HG03457 (cell line): ENCODE measurements at regions not wholly inside any gene's neighbourhood (a gene's known extent, or its start where the extent isn't known, plus 50 kb on each side); places are given as distances from the start of the nearest gene placed in this dataset.
"Not testable (repeated sequence)": the region's sequence is repeated elsewhere in the genome, so short reads cannot be mapped to it uniquely, and the experiment has no call there.

Experiments used
- ATAC-seq: cut with Tn5 transposase; IDR thresholded peaks from one replicate; pipeline ENCODE4 v1.9.1; 2021; ENCODE audit warnings: moderate number of reproducible peaks; ENCODE audit not compliant: unreplicated experiment

DNA sequence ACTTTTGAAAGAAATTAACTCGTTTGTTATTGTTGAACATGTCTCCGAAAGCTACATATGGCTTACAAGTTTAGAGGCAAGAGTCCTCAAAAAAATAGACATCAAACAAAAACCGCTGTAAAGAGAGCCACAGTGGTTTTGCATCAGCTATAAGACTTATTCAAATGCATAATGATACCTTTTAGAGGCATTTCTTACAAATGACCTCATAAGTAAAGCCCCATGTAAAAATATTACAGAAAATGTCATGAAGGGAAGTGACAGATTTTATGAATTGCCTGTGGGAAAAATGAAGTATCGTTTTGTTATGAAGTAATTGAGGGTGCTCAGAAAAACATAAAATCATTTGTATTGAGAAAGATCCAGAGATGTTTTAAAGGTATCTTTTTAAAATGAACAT lies 598.0 kb downstream of the NXPH1 start:
- ATAC-seq, result no peak

GRCh38 chr7:9036080-9036479 lies 602.7 kb downstream of the NXPH1 start:
- no peak for ATAC-seq

- no peak for ATAC-seq
Measured at GRCh38 chr7:9071160-9071762, 637.9 kb downstream of the NXPH1 start.

DNA sequence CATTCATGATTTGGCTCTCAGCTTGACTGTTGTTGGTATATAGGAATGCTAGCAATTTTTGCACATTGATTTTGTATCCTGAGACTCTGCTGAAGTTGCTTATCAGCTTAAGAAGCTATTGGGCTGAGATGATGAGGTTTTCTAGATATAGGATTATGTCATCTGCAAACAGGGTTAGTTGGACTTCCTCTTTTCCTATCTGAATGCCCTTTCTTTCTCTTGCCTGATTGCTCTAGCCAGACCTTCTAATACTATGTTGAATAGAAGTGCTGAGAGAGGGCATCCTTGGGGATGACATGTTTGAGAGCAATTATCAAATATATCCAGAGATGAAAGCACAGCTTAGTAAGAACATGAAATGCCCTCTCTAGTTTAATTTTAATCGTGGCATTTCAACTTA lies 642.4 kb downstream of the NXPH1 start:
- not testable (repeated sequence) for ATAC-seq

DNA sequence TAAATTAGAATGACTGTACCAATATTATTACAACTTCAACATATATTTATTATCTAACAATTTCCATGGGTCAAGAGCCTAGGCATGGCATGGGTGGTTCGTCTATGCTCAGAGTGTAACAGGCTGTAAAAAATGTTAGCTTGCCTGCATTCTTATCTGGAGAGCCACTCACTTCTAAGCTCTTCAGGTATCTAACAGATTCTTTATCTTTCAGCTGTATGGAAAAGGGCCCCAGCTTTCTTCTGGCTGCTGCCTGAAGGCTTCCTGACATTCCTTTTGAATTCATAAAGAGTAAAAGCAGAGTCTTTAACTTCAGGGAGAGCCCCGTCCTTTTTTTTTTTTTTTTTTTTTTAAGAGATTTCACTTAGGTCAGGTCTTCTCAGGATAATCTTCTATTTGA lies 648.8 kb downstream of the NXPH1 start:
- no peak for ATAC-seq

DNA sequence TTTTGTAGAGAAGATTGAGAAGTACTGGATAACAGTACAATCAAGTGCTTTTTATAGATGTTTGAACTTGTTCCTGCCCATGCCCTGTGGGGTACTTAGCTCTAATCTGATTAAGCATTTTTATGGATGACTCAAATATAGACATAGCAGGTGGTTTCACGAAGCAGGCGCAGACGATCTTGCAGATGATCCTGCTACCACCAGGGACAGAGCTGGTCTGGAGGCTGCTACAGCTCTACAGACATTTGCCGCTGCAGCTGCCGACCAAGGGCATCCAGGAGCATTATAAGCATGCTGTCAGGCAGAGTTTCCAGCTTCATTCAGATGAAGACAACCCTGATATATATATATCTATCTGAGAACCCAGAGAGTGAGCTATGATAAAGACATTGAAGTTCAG lies 650.4 kb downstream of the NXPH1 start:
- ATAC-seq, result no peak

GRCh38 chr7:9091282-9091681 lies 657.9 kb downstream of the NXPH1 start:
- no peak for ATAC-seq

GRCh38 chr7:9097565-9098060 lies 664.2 kb downstream of the NXPH1 start:
- ATAC-seq, result no peak

DNA sequence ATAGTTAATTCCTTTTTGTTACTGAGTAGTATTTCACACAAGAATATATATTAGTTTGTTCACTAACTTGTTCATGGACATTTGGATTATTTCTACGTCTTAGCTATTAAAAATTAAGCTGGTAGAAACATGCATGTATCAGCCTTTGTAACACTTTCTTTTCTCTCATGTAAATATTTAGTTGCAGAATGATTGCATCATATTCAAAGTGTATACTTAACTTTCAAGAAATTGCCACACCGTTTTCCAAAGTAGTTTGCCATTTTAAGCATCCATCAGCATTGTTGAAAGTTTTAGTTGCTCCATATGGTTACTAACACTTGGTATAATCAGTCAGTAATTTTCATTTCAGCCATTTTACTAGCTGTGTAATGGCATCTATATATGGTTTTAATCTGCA lies 666.9 kb downstream of the NXPH1 start:
- no peak for ATAC-seq

- ATAC-seq, result no peak
Measured at GRCh38 chr7:9102846-9103245, 669.4 kb downstream of the NXPH1 start.

- ATAC-seq, result no peak
Measured at GRCh38 chr7:9106747-9107146, 673.3 kb downstream of the NXPH1 start.

DNA sequence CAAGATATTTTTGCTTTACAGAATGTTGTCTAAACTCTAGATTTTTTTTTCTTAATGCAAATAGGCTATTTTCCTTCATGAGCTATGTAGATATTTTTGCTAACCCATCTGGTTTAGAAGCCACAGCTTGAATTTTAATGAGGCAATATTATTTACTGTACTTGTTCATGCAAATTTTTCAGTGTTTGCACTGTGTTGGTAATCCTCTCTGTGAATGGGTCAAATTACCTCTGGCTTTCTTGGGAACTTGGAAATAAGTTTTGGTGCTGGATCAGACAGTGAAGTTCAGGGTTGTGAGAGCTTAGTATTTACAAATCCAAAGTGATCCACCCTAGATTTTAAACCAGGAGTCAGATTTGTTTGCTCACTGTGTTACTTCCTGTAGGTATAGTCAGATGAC lies 686.9 kb downstream of the NXPH1 start:
- no peak for ATAC-seq

DNA sequence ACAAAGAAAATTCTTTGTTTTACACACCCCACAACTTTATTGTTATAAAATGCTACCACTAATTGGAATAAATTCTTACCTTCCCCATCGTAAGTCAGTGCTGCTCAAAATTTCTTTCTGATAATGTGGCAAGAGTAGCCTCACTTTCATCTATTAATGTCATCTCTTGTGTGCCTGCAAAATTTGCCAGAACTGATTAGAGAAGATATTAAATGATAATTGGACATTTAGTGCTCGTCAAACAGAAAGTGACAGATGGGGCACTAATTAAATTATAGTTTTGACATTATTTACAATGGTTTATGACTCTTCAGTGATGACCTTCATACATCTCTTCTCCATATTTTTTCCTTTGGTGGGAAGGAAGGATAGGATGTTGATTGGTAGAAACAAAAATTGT lies 690.9 kb downstream of the NXPH1 start:
- ATAC-seq, result no peak

DNA sequence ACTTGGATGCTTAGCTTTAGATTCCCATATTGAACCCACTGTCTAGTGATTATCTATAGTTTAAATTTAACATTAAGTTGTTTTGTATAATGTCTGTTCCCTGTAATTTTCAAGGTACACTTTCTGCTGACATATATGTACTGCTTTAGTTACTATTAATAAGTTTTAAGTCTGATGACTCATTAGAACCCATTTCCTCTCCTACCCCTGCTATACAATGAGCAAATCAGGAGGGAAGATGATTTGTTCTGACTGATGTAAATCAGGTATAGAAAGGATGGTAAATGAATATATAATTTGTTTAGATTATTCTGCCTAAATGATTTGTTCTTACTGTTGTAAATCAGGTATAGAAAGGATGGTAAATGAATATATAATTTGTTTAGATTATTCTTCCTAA lies 691.8 kb downstream of the NXPH1 start:
- ATAC-seq, result no peak

DNA sequence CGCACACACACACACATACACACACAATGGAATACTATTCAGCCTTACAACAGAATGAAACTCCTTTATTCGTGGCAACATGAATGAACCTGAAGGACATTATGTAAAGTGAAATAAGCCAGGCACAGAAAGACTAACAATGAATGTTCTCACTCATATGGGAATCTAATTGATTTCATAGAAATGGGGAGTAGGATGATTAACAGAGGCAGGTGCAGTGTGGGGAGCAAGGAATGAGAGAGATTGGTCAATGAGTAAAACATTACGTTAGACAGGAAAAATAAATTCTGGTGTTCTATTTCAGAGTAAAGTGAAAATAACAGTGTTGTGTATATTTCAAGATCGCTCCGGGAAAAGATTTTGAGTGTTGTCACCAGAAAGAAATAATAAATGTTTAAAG lies 694.5 kb downstream of the NXPH1 start:
- ATAC-seq, result no peak

- ATAC-seq, result no peak
Measured at GRCh38 chr7:9148687-9149086, 715.3 kb downstream of the NXPH1 start.

- no peak for ATAC-seq
Measured at GRCh38 chr7:9149499-9150082, 716.2 kb downstream of the NXPH1 start.

- ATAC-seq, result not testable (repeated sequence)
Measured at GRCh38 chr7:9163691-9164090, 730.3 kb downstream of the NXPH1 start.

- no peak for ATAC-seq
Measured at GRCh38 chr7:9175871-9176270, 742.5 kb downstream of the NXPH1 start.

DNA sequence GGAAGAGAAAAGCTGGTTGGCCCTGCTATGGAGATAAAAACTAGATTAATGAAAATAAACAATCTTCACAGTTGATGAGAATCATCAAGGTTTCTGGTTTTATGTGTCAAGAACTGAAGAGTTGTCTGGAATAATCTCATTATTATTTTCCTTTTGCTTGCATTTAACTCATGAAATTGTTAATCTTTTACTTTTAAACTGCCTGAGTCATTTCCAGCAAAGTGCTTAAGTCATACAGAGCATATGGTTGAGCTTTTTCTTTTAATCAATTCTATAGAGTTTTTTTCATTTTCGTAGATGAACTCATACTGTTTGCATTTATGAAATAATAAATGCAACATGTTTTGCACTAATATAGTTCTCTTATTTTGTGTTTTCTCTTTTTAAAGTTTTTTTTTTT lies 747.9 kb downstream of the NXPH1 start:
- no peak for ATAC-seq

DNA sequence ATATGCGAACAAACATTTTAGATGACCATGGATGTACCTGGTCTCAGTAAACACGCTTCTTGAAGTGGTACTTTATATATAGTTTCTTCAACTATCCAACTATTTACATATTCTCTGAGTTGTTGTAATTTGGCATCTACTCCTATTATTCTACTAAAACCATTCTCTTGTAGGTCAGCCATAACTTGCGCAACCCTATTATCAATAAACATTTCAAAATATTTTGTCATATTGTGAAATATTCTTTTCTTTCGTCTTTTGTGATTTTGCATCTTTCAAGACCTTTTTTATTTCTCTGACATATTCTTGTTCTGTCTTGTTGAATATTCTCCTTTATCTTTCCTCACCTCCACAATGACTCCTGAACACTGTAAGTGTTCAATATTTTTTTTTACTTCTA lies 753.3 kb downstream of the NXPH1 start:
- no peak for ATAC-seq

DNA sequence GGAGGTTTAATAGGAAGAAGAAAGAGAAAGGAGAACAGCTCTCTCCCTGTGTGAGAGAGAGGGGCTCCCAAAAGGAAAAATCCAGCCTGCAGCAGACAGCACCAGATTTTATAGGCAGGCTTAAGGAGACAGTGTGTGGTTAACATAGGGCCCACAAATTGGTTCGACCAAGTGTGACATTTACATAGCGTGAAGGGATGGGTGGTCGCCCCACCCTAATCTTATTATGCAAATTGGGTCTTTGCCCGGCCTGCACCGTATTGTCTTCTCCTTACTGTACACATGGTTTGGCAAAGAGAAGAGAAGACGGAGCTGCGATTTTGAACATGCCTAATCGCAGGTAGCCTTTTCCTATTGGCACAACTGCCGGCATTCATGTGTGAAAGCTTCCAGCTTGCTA lies 756.3 kb downstream of the NXPH1 start:
- no peak for ATAC-seq

- ATAC-seq, result no peak
Measured at GRCh38 chr7:9192969-9193368, 759.6 kb downstream of the NXPH1 start.
